Thyroid gland (tissue), 4 donors: ENCODE measurements at regions not wholly inside any gene's neighbourhood (a gene's known extent, or its start where the extent isn't known, plus 50 kb on each side); places are given as distances from the start of the nearest gene placed in this dataset.

Experiments used
- DNase-seq, 2 donors: peaks; one replicate each; pipeline ENCODE4 v3.0.0-alpha.2; 2019
- H3K27ac ChIP-seq, 3 donors: fragments of 200-600 bp; sonication (generic); 1 replicate in 2 of 3; 2 replicates in 1 of 3; pipeline ENCODE4 v1.5.1; 2016 to 2019; ENCODE audit warnings: mild to moderate bottlenecking in 1 of 3, moderate library complexity in 1 of 3
- H3K27me3 ChIP-seq: fragments of 200-600 bp; sonication (generic); one replicate; pipeline ENCODE4 v1.5.1; 2019
- H3K36me3 ChIP-seq, 2 donors: fragments of 200-600 bp; sonication (generic); one replicate each; pipeline ENCODE4 v1.5.1; 2016 to 2019
- H3K4me1 ChIP-seq, 2 donors: fragments of 200-600 bp; sonication (generic); one replicate each; pipeline ENCODE4 v1.5.1; 2017 to 2019
- H3K4me3 ChIP-seq, 3 donors: fragments of 200-600 bp; sonication (generic); replicated peaks in 1 of 3; 1 replicate in 2 of 3; 2 replicates in 1 of 3; pipeline ENCODE4 v1.5.1; 2016; ENCODE audit warnings: mild to moderate bottlenecking in 1 of 3
- H3K9me3 ChIP-seq: fragments of 200-600 bp; sonication (generic); one replicate; pipeline ENCODE4 v1.5.1; 2017
- CTCF ChIP-seq, 6 experiments: fragments of 200-600 bp in 3 of 6; fragments of 450-650 bp in 3 of 6; sonication (generic) in 3 of 6; IDR thresholded peaks; one replicate each; pipeline ENCODE4 v1.5.1; 2016 to 2019; ENCODE audit warnings: antibody characterized with exemption in 6 of 6, mild to moderate bottlenecking in 2 of 6, inconsistent platforms in 1 of 6, moderate library complexity in 1 of 6
- POLR2A ChIP-seq, 2 donors: fragments of 450-650 bp; IDR thresholded peaks; one replicate each; pipeline ENCODE4 v1.6.1; 2017; ENCODE audit warnings: antibody characterized with exemption in 2 of 2, mild to moderate bottlenecking in 2 of 2, moderate library complexity in 1 of 2
- WGBS, 2 donors: methylation state at CpG; one replicate each; pipeline ENCODE4 v1.1.5; 2017; 5-methylcytosine and 5-hydroxymethylcytosine counted together
- intact Hi-C: fragments of 100-400 bp; cut with DNase I; formaldehyde crosslinking; loops from one replicate; pipeline ENCODE4 v1.15.1; 2023

- Histone ChIP-seq H3K4me3 (no peak overlapping the region), H3K36me3 (no peaks in the 10 kb centered on the region), H3K27ac (no peak overlapping the region), H3K4me1 (no peaks in the 10 kb centered on the region), H3K27me3 (no peaks in the 10 kb centered on the region), H3K9me3 (no peaks in the 10 kb centered on the region)
- intact Hi-C loops = no loop called here
- no peak for DNase-seq
- WGBS, 2 donors = 64 to 82% methylated on average over 1 of the region's 1 CpG
- TF ChIP-seq CTCF (IDR thresholded peaks at IDR 0.05) (no peak), POLR2A (IDR thresholded peaks at IDR 0.05) (no peak)
Observed at GRCh38 chr3:152048831-152049230, 175.4 kb downstream of the SUCNR1 start.

- H3K4me3 ChIP-seq = no peak overlapping the region
- H3K36me3 ChIP-seq = no peaks in the 10 kb centered on the region
- H3K27ac ChIP-seq = no peak overlapping the region
- no peak for DNase-seq
- TF ChIP-seq CTCF (IDR thresholded peaks at IDR 0.05) = no peak
- TF ChIP-seq POLR2A (IDR thresholded peaks at IDR 0.05) = no peak
- intact Hi-C loops = no loop called here
- H3K27me3 ChIP-seq = no peaks in the 10 kb centered on the region
- H3K4me1 ChIP-seq = no peaks in the 10 kb centered on the region
- 69 to 72% methylated on average over 1 of the region's 1 CpG for WGBS, 2 donors
- no peaks in the 10 kb centered on the region for H3K9me3 ChIP-seq
Observed at GRCh38 chr3:152050903-152051302, 177.5 kb downstream of the SUCNR1 start.

- Histone ChIP-seq H3K27me3 (no peaks in the 10 kb centered on the region), H3K4me1 (no peaks in the 10 kb centered on the region), H3K9me3 (no peaks in the 10 kb centered on the region), H3K4me3 (no peak overlapping the region), H3K27ac (no peak overlapping the region), H3K36me3 (no peaks in the 10 kb centered on the region)
- 82 to 86% methylated on average over 3 of the region's 3 CpGs for WGBS, 2 donors
- TF ChIP-seq POLR2A (IDR thresholded peaks at IDR 0.05) (no peak), CTCF (IDR thresholded peaks at IDR 0.05) (no peak)
- no peak for DNase-seq
- intact Hi-C loops = no loop called here
Observed at GRCh38 chr3:152051501-152052404, 178.3 kb downstream of the SUCNR1 start.

GRCh38 chr3:152053866-152054265 lies 180.4 kb downstream of the SUCNR1 start:
- Histone ChIP-seq H3K27me3 (no peaks in the 10 kb centered on the region), H3K4me3 (no peak overlapping the region), H3K4me1 (no peaks in the 10 kb centered on the region), H3K27ac (no peak overlapping the region), H3K36me3 (no peaks in the 10 kb centered on the region), H3K9me3 (no peaks in the 10 kb centered on the region)
- TF ChIP-seq POLR2A (IDR thresholded peaks at IDR 0.05) (no peak), CTCF (IDR thresholded peaks at IDR 0.05) (no peak)
- intact Hi-C loops = no loop called here
- no peak for DNase-seq
- WGBS, 2 donors = 94 to 100% methylated on average over 1 of the region's 1 CpG

- no peaks in the 10 kb centered on the region for H3K4me1 ChIP-seq
- TF ChIP-seq POLR2A (IDR thresholded peaks at IDR 0.05) = no peak
- TF ChIP-seq CTCF (IDR thresholded peaks at IDR 0.05) = no peak
- H3K4me3 ChIP-seq = no peak overlapping the region
- WGBS, 2 donors = 91 to 93% methylated on average over 3 of the region's 3 CpGs
- H3K27ac ChIP-seq = no peak overlapping the region
- intact Hi-C loops = no loop called here
- no peaks in the 10 kb centered on the region for H3K36me3 ChIP-seq
- DNase-seq = no peak
- H3K27me3 ChIP-seq = no peaks in the 10 kb centered on the region
- no peaks in the 10 kb centered on the region for H3K9me3 ChIP-seq
Observed at GRCh38 chr3:152054315-152054714, 180.9 kb downstream of the SUCNR1 start.
